ENCODE measurements at regions not wholly inside any gene's neighbourhood (a gene's known extent, or its start where the extent isn't known, plus 50 kb on each side); places are given as distances from the start of the nearest gene placed in this dataset.

GRCh38 chr4:41321216-41321945 lies 64.7 kb downstream of the UCHL1 start:
- no peak for ATAC-seq
- no peak for DNase-seq
- Histone ChIP-seq H3K9me3 (peaks cover 0 to 9% (median 2%) of the 10 kb centered on the region in 12 donors), H3K27ac (no peak overlapping the region), H3K4me3 (no peak overlapping the region), H3K4me1 (peaks cover 0 to 10% (median 0%) of the 10 kb centered on the region in 12 donors), H3K36me3 (no peaks in the 10 kb centered on the region), H3K27me3 (no peaks in the 10 kb centered on the region)
- TF ChIP-seq CTCF (IDR thresholded peaks at IDR 0.05) (no peak), POLR2A (IDR thresholded peaks at IDR 0.05) (no peak)
- intact Hi-C loops (cut with DNase I): no loop called here

GRCh38 chr4:41322617-41323016 lies 65.9 kb downstream of the UCHL1 start:
- no peak for TF ChIP-seq CTCF (IDR thresholded peaks at IDR 0.05)
- no peak for TF ChIP-seq POLR2A (IDR thresholded peaks at IDR 0.05)
- Histone ChIP-seq H3K27ac (no peak overlapping the region), H3K4me3 (no peak overlapping the region), H3K9me3 (peaks cover 0 to 9% (median under 1%) of the 10 kb centered on the region in 12 donors), H3K4me1 (peaks cover 0 to 10% (median 0%) of the 10 kb centered on the region in 12 donors), H3K36me3 (no peaks in the 10 kb centered on the region), H3K27me3 (no peaks in the 10 kb centered on the region)
- DNase-seq (no peak), ATAC-seq (no peak)
- WGBS, 4 donors: 93 to 98% (median 96%) methylated on average over 4 of the region's 4 CpGs
- intact Hi-C loops (cut with DNase I): no loop called here

- intact Hi-C loops (cut with DNase I): no loop called here
- ATAC-seq: no peak
- no peak overlapping the region for H3K4me3 ChIP-seq
Observed at GRCh38 chr4:41323179-41323578, 66.5 kb downstream of the UCHL1 start.

GRCh38 chr4:41323706-41324105 lies 67.0 kb downstream of the UCHL1 start:
- intact Hi-C loops (cut with DNase I): no loop called here
- H3K27me3 ChIP-seq: no peaks in the 10 kb centered on the region
- no peak for DNase-seq
- ATAC-seq: no peak
- H3K4me3 ChIP-seq: no peak overlapping the region
- no peak overlapping the region for H3K27ac ChIP-seq
- H3K4me1 ChIP-seq: peaks cover 0 to 5% (median 0%) of the 10 kb centered on the region in 12 donors
- WGBS, 4 donors: 95 to 98% (median 97%) methylated on average over 2 of the region's 2 CpGs
- H3K36me3 ChIP-seq: no peaks in the 10 kb centered on the region
- peaks cover 0 to 9% (median 0%) of the 10 kb centered on the region in 12 donors for H3K9me3 ChIP-seq
- TF ChIP-seq CTCF (IDR thresholded peaks at IDR 0.05): no peak
- no peak for TF ChIP-seq POLR2A (IDR thresholded peaks at IDR 0.05)

More at GRCh38 chr4:41323179-41323578, 66.5 kb downstream of the UCHL1 start:
- TF ChIP-seq POLR2A (IDR thresholded peaks at IDR 0.05) (no peak), CTCF (IDR thresholded peaks at IDR 0.05) (no peak)
- Histone ChIP-seq H3K36me3 (no peaks in the 10 kb centered on the region), H3K4me1 (peaks cover 0 to 9% (median 0%) of the 10 kb centered on the region in 12 donors), H3K27me3 (no peaks in the 10 kb centered on the region), H3K27ac (no peak overlapping the region), H3K9me3 (peaks cover 0 to 9% (median 0%) of the 10 kb centered on the region in 12 donors)
- WGBS, 4 donors: 79 to 91% (median 87%) methylated on average over 1 of the region's 1 CpG
- no peak for DNase-seq

Measured in heart left ventricle (tissue), 16 donors.